Mesenchymal stem cell (in vitro differentiated cells and primary cell): ENCODE measurements at regions not wholly inside any gene's neighbourhood (a gene's known extent, or its start where the extent isn't known, plus 50 kb on each side); places are given as distances from the start of the nearest gene placed in this dataset.

ENCODE experiments used
- DNase-seq: peaks from one replicate; pipeline ENCODE4 v3.0.0-alpha.2; 2013
- H2AFZ ChIP-seq: one replicate; pipeline ENCODE4 v1.6.1; 2013; ENCODE audit warnings: low read depth, mild to moderate bottlenecking, control low read depth, inconsistent platforms, low read length, moderate library complexity
- H2AK5ac ChIP-seq: 2 replicates; pipeline ENCODE4 v1.6.1; 2013; ENCODE audit warnings: low read length, moderate library complexity, mild to moderate bottlenecking, inconsistent platforms; ENCODE audit not compliant: severe bottlenecking
- H2BK120ac ChIP-seq: one replicate; pipeline ENCODE4 v1.6.1; 2013; ENCODE audit warnings: low read depth, mild to moderate bottlenecking, inconsistent platforms, low read length, moderate library complexity
- H2BK12ac ChIP-seq, 2 experiments: one replicate each; pipeline ENCODE4 v1.6.1; 2013; ENCODE audit warnings: inconsistent platforms in 2 of 2, low read length in 2 of 2, mild to moderate bottlenecking in 2 of 2, moderate library complexity in 2 of 2, control low read depth in 1 of 2
- H2BK15ac ChIP-seq: one replicate; pipeline ENCODE4 v1.6.1; 2013; ENCODE audit warnings: mild to moderate bottlenecking, low read depth, inconsistent platforms; ENCODE audit not compliant: poor library complexity, severe bottlenecking
- H2BK5ac ChIP-seq: 2 replicates; pipeline ENCODE4 v1.6.1; 2013; ENCODE audit warnings: low read depth, mild to moderate bottlenecking, low read length, control low read depth, inconsistent platforms; ENCODE audit not compliant: poor library complexity, severe bottlenecking
- H3K14ac ChIP-seq, 2 experiments: one replicate each; pipeline ENCODE4 v1.6.1; 2013; ENCODE audit warnings: inconsistent platforms in 2 of 2, low read length in 2 of 2, control low read depth in 1 of 2, mild to moderate bottlenecking in 1 of 2, moderate library complexity in 1 of 2
- H3K18ac ChIP-seq, 2 experiments: one replicate each; pipeline ENCODE4 v1.6.1; 2013; ENCODE audit warnings: inconsistent platforms in 2 of 2, low read length in 2 of 2, control low read depth in 1 of 2, low read depth in 1 of 2, mild to moderate bottlenecking in 1 of 2
- H3K23ac ChIP-seq, 2 experiments: one replicate each; pipeline ENCODE4 v1.6.1; 2013; ENCODE audit warnings: inconsistent platforms in 2 of 2, low read length in 2 of 2, mild to moderate bottlenecking in 2 of 2, moderate library complexity in 2 of 2, control low read depth in 1 of 2
- H3K27ac ChIP-seq: 2 replicates; pipeline ENCODE4 v1.5.1; 2013; ENCODE audit warnings: mild to moderate bottlenecking, moderate library complexity, low read length, control low read depth, inconsistent platforms; ENCODE audit not compliant: poor library complexity, severe bottlenecking
- H3K27me3 ChIP-seq, 2 experiments: 2 replicates each; pipeline versions ENCODE4 v1.6.1 to v1.7.0; 2013; ENCODE audit warnings: low read length in 2 of 2, mild to moderate bottlenecking in 2 of 2, moderate library complexity in 2 of 2, control low read depth in 1 of 2, inconsistent platforms in 1 of 2; ENCODE audit not compliant: control insufficient read depth in 1 of 2, insufficient read depth in 1 of 2
- H3K36me3 ChIP-seq, 2 experiments: 2 replicates each; pipeline versions ENCODE4 v1.6.1 to v1.7.0; 2013; ENCODE audit warnings: low read length in 2 of 2, control low read depth in 1 of 2, inconsistent platforms in 1 of 2, low read depth in 1 of 2, mild to moderate bottlenecking in 1 of 2; ENCODE audit not compliant: insufficient read depth in 2 of 2, control insufficient read depth in 1 of 2
- H3K4ac ChIP-seq, 2 experiments: one replicate each; pipeline ENCODE4 v1.6.1; 2013; ENCODE audit warnings: inconsistent platforms in 2 of 2, low read length in 2 of 2, mild to moderate bottlenecking in 2 of 2, moderate library complexity in 2 of 2, control low read depth in 1 of 2, low read depth in 1 of 2
- H3K4me1 ChIP-seq: 2 replicates; pipeline ENCODE4 v1.6.1; 2013; ENCODE audit warnings: low read depth, low read length, control low read depth; ENCODE audit not compliant: control insufficient read depth, insufficient read depth
- H3K4me2 ChIP-seq: 2 replicates; pipeline ENCODE4 v1.6.1; 2013; ENCODE audit warnings: low read length, mild to moderate bottlenecking, inconsistent platforms; ENCODE audit not compliant: poor library complexity, severe bottlenecking
- H3K4me3 ChIP-seq, 2 experiments: 2 replicates each; pipeline versions ENCODE4 v1.5.1 to v1.7.0; 2013; ENCODE audit warnings: low read length in 2 of 2, mild to moderate bottlenecking in 2 of 2, control low read depth in 1 of 2, low read depth in 1 of 2; ENCODE audit not compliant: insufficient read depth in 1 of 2
- H3K79me1 ChIP-seq: replicated peaks from 2 replicates; pipeline ENCODE4 v1.6.1; 2013; ENCODE audit warnings: mild to moderate bottlenecking, control low read depth, low read length, inconsistent platforms; ENCODE audit not compliant: poor library complexity, severe bottlenecking
- H3K9ac ChIP-seq: 2 replicates; pipeline ENCODE4 v1.7.0; 2013; ENCODE audit warnings: mild to moderate bottlenecking, low read length, moderate library complexity
- H3K9me3 ChIP-seq: 2 replicates; pipeline ENCODE4 v1.7.0; 2013; ENCODE audit warnings: mild to moderate bottlenecking, low read length; ENCODE audit not compliant: control insufficient read depth
- H4K8ac ChIP-seq: one replicate; pipeline ENCODE4 v1.6.1; 2013; ENCODE audit warnings: inconsistent platforms, mild to moderate bottlenecking, low read length, moderate library complexity
- H4K91ac ChIP-seq: one replicate; pipeline ENCODE4 v1.6.1; 2013; ENCODE audit warnings: mild to moderate bottlenecking, low read length, inconsistent platforms
- WGBS: methylation state at CpG from one replicate; pipeline ENCODE4 v1.1.7; 2013; ENCODE audit warnings: mixed read lengths; 5-methylcytosine and 5-hydroxymethylcytosine counted together

DNA sequence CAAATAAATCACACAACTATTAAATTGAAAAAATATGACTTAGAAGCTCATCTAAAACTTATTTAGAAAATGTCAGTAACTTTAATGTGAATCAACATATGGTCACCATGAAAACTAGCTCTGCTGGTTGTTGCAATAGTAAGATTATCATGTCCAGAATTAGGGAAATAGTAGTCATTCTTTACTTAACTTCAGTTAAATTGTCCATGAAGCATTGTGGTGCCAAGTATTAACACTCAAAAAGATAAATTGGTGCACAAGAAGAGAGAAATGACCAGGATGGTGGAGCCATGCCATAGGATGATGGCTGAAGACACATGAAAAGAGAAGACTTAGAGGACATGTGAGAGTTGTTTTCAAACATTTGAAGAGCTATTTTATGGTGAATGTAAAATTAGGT lies 130.2 kb upstream of the PTGFR start:
- H2BK12ac ChIP-seq = no peak overlapping the region
- no peak overlapping the region for H3K4ac ChIP-seq
- H2BK5ac ChIP-seq = no peak overlapping the region
- H2AFZ ChIP-seq = no peak overlapping the region
- DNase-seq = no peak
- no peak overlapping the region for H2AK5ac ChIP-seq
- H3K27me3 ChIP-seq = no peaks in the 10 kb centered on the region
- no peak overlapping the region for H3K9ac ChIP-seq
- H3K4me1 ChIP-seq = no peaks in the 10 kb centered on the region
- no peak overlapping the region for H3K23ac ChIP-seq
- H3K27ac ChIP-seq = no peak overlapping the region
- no peaks in the 10 kb centered on the region for H3K36me3 ChIP-seq
- no peak overlapping the region for H4K91ac ChIP-seq
- H3K4me2 ChIP-seq = no peak overlapping the region
- H3K9me3 ChIP-seq = no peaks in the 10 kb centered on the region
- no peak overlapping the region for H2BK15ac ChIP-seq
- no peak overlapping the region for H3K4me3 ChIP-seq
- no peak overlapping the region for H3K14ac ChIP-seq
- no peak overlapping the region for H4K8ac ChIP-seq
- no peak overlapping the region for H3K18ac ChIP-seq
- H2BK120ac ChIP-seq = no peak overlapping the region
- H3K79me1 ChIP-seq = no peaks in the 10 kb centered on the region

DNA sequence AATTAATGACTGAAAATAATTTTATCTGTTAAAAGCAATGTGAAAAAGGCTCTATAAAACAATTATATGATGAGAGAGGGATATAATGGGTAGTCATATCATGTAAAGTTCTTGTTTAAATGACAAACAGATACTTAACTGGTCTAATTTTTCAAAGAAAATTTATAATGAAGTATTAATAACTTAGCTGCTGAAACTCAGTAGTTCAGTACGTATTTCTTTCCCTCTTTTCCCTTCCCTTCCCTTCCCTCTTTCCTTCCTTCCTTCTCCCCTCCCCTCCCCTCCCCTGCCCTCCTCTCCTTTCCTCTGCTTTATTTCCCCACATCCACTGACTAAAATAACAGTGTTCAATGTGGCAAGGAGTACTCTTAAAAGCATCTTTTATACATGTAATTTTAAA lies 123.1 kb upstream of the PTGFR start:
- Histone ChIP-seq H3K27me3 (no peaks in the 10 kb centered on the region), H2AFZ (no peak overlapping the region), H3K4me2 (no peak overlapping the region), H2BK12ac (no peak overlapping the region), H2BK15ac (no peak overlapping the region), H3K18ac (no peak overlapping the region), H3K36me3 (no peaks in the 10 kb centered on the region), H3K4me1 (no peaks in the 10 kb centered on the region), H3K79me1 (no peaks in the 10 kb centered on the region), H3K9me3 (no peaks in the 10 kb centered on the region), H3K4ac (no peak overlapping the region), H3K14ac (no peak overlapping the region), H3K4me3 (no peak overlapping the region), H4K8ac (no peak overlapping the region), H2BK5ac (no peak overlapping the region), H4K91ac (no peak overlapping the region), H3K27ac (no peak overlapping the region), H3K9ac (no peak overlapping the region), H2BK120ac (no peak overlapping the region), H2AK5ac (no peak overlapping the region), H3K23ac (no peak overlapping the region)
- no peak for DNase-seq
- 0% methylated on average over 1 of the region's 1 CpG for WGBS

GRCh38 chr1:78369546-78369945 lies 121.2 kb upstream of the PTGFR start:
- Histone ChIP-seq H3K18ac (no peak overlapping the region), H3K4me1 (no peaks in the 10 kb centered on the region), H4K91ac (no peak overlapping the region), H2BK15ac (no peak overlapping the region), H3K79me1 (no peaks in the 10 kb centered on the region), H3K4ac (no peak overlapping the region), H3K4me3 (no peak overlapping the region), H3K27me3 (no peaks in the 10 kb centered on the region), H4K8ac (no peak overlapping the region), H3K9me3 (no peaks in the 10 kb centered on the region), H3K23ac (no peak overlapping the region), H2BK12ac (no peak overlapping the region), H2BK120ac (no peak overlapping the region), H3K4me2 (no peak overlapping the region), H3K36me3 (no peaks in the 10 kb centered on the region), H2AFZ (no peak overlapping the region), H2AK5ac (no peak overlapping the region), H3K14ac (no peak overlapping the region), H3K9ac (peak overlapping the region; percentile 73), H2BK5ac (no peak overlapping the region), H3K27ac (no peak overlapping the region)
- DNase-seq = no peak
- WGBS = no CpG with 5 or more reads among the region's 1 CpG

- Histone ChIP-seq H3K9me3 (no peaks in the 10 kb centered on the region), H3K18ac (no peak overlapping the region), H2BK12ac (no peak overlapping the region), H3K27me3 (no peaks in the 10 kb centered on the region), H3K14ac (no peak overlapping the region), H3K9ac (peak overlapping the region; percentile 73), H3K27ac (no peak overlapping the region), H2AK5ac (no peak overlapping the region), H2AFZ (no peak overlapping the region), H3K4me1 (no peaks in the 10 kb centered on the region), H3K4me2 (no peak overlapping the region), H3K4ac (no peak overlapping the region), H3K4me3 (no peak overlapping the region), H3K36me3 (no peaks in the 10 kb centered on the region), H2BK5ac (no peak overlapping the region), H2BK120ac (no peak overlapping the region), H2BK15ac (no peak overlapping the region), H4K8ac (no peak overlapping the region), H4K91ac (no peak overlapping the region), H3K23ac (no peak overlapping the region), H3K79me1 (no peaks in the 10 kb centered on the region)
- 59% methylated on average over 2 of the region's 2 CpGs for WGBS
- no peak for DNase-seq
Observed at GRCh38 chr1:78370356-78370755, 120.4 kb upstream of the PTGFR start.
